22Rv1 (cell line): ENCODE measurements at regions not wholly inside any gene's neighbourhood (a gene's known extent, or its start where the extent isn't known, plus 50 kb on each side); places are given as distances from the start of the nearest gene placed in this dataset.
"Not testable (repeated sequence)": the region's sequence is repeated elsewhere in the genome, so short reads cannot be mapped to it uniquely, and the experiment has no call there.

ENCODE experiments used
- H3K27ac ChIP-seq: fragments of 450-650 bp; 2 replicates; pipeline ENCODE4 v1.5.1; 2017
- CTCF ChIP-seq: fragments of 450-650 bp; IDR thresholded peaks from 2 replicates; pipeline ENCODE4 v1.5.1; 2017; ENCODE audit warnings: mild to moderate bottlenecking
- ZFX ChIP-seq: fragments of 450-650 bp; IDR thresholded peaks from 2 replicates; pipeline ENCODE4 v1.6.1; 2017; ENCODE audit warnings: antibody characterized with exemption, borderline replicate concordance

- H3K27ac ChIP-seq = no peak overlapping the region
- TF ChIP-seq CTCF (no peak), ZFX (no peak)
These were observed 84.4 kb upstream of the HIF1A start for GRCh38 chr14:61610900-61611299.

GRCh38 chr14:61611880-61612630 lies 83.3 kb upstream of the HIF1A start:
- no peak for TF ChIP-seq ZFX
- TF ChIP-seq CTCF = no peak
- H3K27ac ChIP-seq = no peak overlapping the region

GRCh38 chr14:61613006-61613405 lies 82.3 kb upstream of the HIF1A start:
- H3K27ac ChIP-seq = not testable (repeated sequence)

- H3K27ac ChIP-seq = no peak overlapping the region
- TF ChIP-seq CTCF (no peak), ZFX (no peak)
These were observed 80.6 kb upstream of the HIF1A start for GRCh38 chr14:61614693-61615092.

GRCh38 chr14:61615743-61616523 lies 79.4 kb upstream of the HIF1A start:
- no peak overlapping the region for H3K27ac ChIP-seq
- no peak for TF ChIP-seq ZFX
- no peak for TF ChIP-seq CTCF

GRCh38 chr14:61616524-61617185 lies 78.7 kb upstream of the HIF1A start:
- H3K27ac ChIP-seq = no peak overlapping the region
- TF ChIP-seq CTCF (no peak), ZFX (no peak)

- no peak overlapping the region for H3K27ac ChIP-seq
- no peak for TF ChIP-seq CTCF
- no peak for TF ChIP-seq ZFX
These were observed 76.9 kb upstream of the HIF1A start for GRCh38 chr14:61618448-61618847.
